ENCODE measurements at regions not wholly inside any gene's neighbourhood (a gene's known extent, or its start where the extent isn't known, plus 50 kb on each side); places are given as distances from the start of the nearest gene placed in this dataset.

GRCh38 chr2:60674524-60675165 is 81.4 kb upstream of the PAPOLG start:
- TF ChIP-seq IKZF1 (conservative IDR thresholded peaks at IDR 0.05) (no peak), CTCF (IDR thresholded peaks at IDR 0.05 in 2 of 3, conservative IDR thresholded peaks at IDR 0.05 in 1 of 3; ENCODE audit: control insufficient read depth in 2 of 3, extremely low read depth in 1 of 3, insufficient read depth in 1 of 3, low read depth in 3 of 3, low read length in 3 of 3) (peak; percentile 95 to 98 (median 98)), POLR2A (IDR thresholded peaks at IDR 0.05; ENCODE audit: low read depth, low read length) (no peak), JUND (IDR thresholded peaks at IDR 0.05; ENCODE audit: low read depth, low read length) (no peak), ETV6 (conservative IDR thresholded peaks at IDR 0.05 in 1 of 2, IDR thresholded peaks at IDR 0.05 in 1 of 2; ENCODE audit: borderline replicate concordance in 1 of 2, low read depth in 1 of 2) (no peak), FOXK2 (IDR thresholded peaks at IDR 0.05) (no peak), ESRRA (IDR thresholded peaks at IDR 0.05; ENCODE audit: low read length) (no peak), REST (IDR thresholded peaks at IDR 0.05; ENCODE audit: low read depth, low read length) (no peak), MTA3 (IDR thresholded peaks at IDR 0.05; ENCODE audit: borderline replicate concordance, low read length) (no peak), HCFC1 (IDR thresholded peaks at IDR 0.05; ENCODE audit: low read length) (no peak)

Measured in GM12878 (cell line).